ENCODE measurements at regions not wholly inside any gene's neighbourhood (a gene's known extent, or its start where the extent isn't known, plus 50 kb on each side); places are given as distances from the start of the nearest gene placed in this dataset.

GRCh38 chr4:140293979-140294378, 79.5 kb upstream of the SCOC start:
- no peak overlapping the region for H3K27ac Mint-ChIP-seq
- no peak overlapping the region for H3K4me3 Mint-ChIP-seq
- H3K36me3 Mint-ChIP-seq = no peaks in the 10 kb centered on the region
- TF ChIP-seq CTCF (IDR thresholded peaks at IDR 0.05; ENCODE audit: unreplicated experiment) = no peak
- DNase-seq (ENCODE audit: low spot score in 2 of 2, unreplicated experiment in 2 of 2) = no peak
- peaks cover 2% of the 10 kb centered on the region for H3K27me3 Mint-ChIP-seq (ENCODE audit: low read depth)
- H3K4me1 Mint-ChIP-seq = peaks cover 24% of the 10 kb centered on the region
- H3K9me3 Mint-ChIP-seq = no peaks in the 10 kb centered on the region

- TF ChIP-seq CTCF (IDR thresholded peaks at IDR 0.05; ENCODE audit: unreplicated experiment) = no peak
- H3K27me3 Mint-ChIP-seq (ENCODE audit: low read depth) = no peaks in the 10 kb centered on the region
- H3K4me3 Mint-ChIP-seq = no peak overlapping the region
- no peak overlapping the region for H3K27ac Mint-ChIP-seq
- H3K36me3 Mint-ChIP-seq = no peaks in the 10 kb centered on the region
- no peaks in the 10 kb centered on the region for H3K9me3 Mint-ChIP-seq
- H3K4me1 Mint-ChIP-seq = peaks cover 7% of the 10 kb centered on the region
- DNase-seq (ENCODE audit: low spot score in 2 of 2, unreplicated experiment in 2 of 2) = no peak
Measured at GRCh38 chr4:140291259-140291658, 82.2 kb upstream of the SCOC start.

GRCh38 chr4:140289486-140289885, 84.0 kb upstream of the SCOC start:
- peaks cover 9% of the 10 kb centered on the region for H3K27me3 Mint-ChIP-seq (ENCODE audit: low read depth)
- TF ChIP-seq CTCF (IDR thresholded peaks at IDR 0.05; ENCODE audit: unreplicated experiment) = no peak
- no peak overlapping the region for H3K27ac Mint-ChIP-seq
- no peaks in the 10 kb centered on the region for H3K9me3 Mint-ChIP-seq
- H3K4me1 Mint-ChIP-seq = no peaks in the 10 kb centered on the region
- no peak for DNase-seq (ENCODE audit: low spot score in 2 of 2, unreplicated experiment in 2 of 2)
- H3K4me3 Mint-ChIP-seq = no peak overlapping the region
- no peaks in the 10 kb centered on the region for H3K36me3 Mint-ChIP-seq

GRCh38 chr4:140286456-140286855, 87.0 kb upstream of the SCOC start:
- Mint-ChIP-seq H3K27ac (no peak overlapping the region), H3K36me3 (no peaks in the 10 kb centered on the region), H3K27me3 (ENCODE audit: low read depth) (peaks cover 16% of the 10 kb centered on the region), H3K9me3 (no peaks in the 10 kb centered on the region), H3K4me1 (peaks cover 7% of the 10 kb centered on the region), H3K4me3 (no peak overlapping the region)
- DNase-seq (ENCODE audit: low spot score in 2 of 2, unreplicated experiment in 2 of 2) = no peak
- TF ChIP-seq CTCF (IDR thresholded peaks at IDR 0.05; ENCODE audit: unreplicated experiment) = no peak

GRCh38 chr4:140284456-140284855, 89.0 kb upstream of the SCOC start:
- peaks cover 7% of the 10 kb centered on the region for H3K4me1 Mint-ChIP-seq
- TF ChIP-seq CTCF (IDR thresholded peaks at IDR 0.05; ENCODE audit: unreplicated experiment) = no peak
- DNase-seq (ENCODE audit: low spot score in 2 of 2, unreplicated experiment in 2 of 2) = no peak
- no peak overlapping the region for H3K27ac Mint-ChIP-seq
- H3K4me3 Mint-ChIP-seq = no peak overlapping the region
- H3K27me3 Mint-ChIP-seq (ENCODE audit: low read depth) = peaks cover 16% of the 10 kb centered on the region
- H3K9me3 Mint-ChIP-seq = no peaks in the 10 kb centered on the region
- H3K36me3 Mint-ChIP-seq = no peaks in the 10 kb centered on the region

All from mesothelial cell of epicardium (in vitro differentiated cells).